Neural progenitor cell (in vitro differentiated cells): ENCODE measurements at regions not wholly inside any gene's neighbourhood (a gene's known extent, or its start where the extent isn't known, plus 50 kb on each side); places are given as distances from the start of the nearest gene placed in this dataset.

ENCODE experiments used
- EZH2phosphoT487 ChIP-seq: fragments of 200-600 bp; sonication (generic); IDR thresholded peaks from 2 replicates; pipeline ENCODE4 v1.6.1; 2017; ENCODE audit warnings: antibody characterized with exemption
- TF ChIP-seq, protein P1 (sequence below): fragments of 200-600 bp; sonication (generic); IDR thresholded peaks from 2 replicates; pipeline ENCODE4 v1.5.1; 2017; ENCODE audit warnings: antibody characterized with exemption, mild to moderate bottlenecking

DNA sequence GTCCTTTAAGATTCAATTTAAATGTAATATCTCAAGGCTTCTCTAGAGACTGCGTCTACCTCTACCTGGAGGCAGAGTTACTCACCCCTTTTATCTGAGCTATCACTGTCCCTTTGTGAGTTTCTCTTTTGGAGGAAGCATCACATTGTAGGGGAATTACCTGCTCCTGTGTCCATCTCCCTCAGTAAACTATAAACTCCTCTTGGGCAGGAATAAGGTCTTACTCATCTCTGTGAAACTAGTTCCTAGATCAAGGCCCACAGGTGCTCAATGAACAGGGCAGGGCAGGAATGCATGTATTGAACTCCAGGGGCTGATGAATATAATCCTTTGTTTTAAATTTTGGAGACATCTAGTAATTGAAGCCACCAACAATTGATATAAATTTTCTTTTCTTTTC lies 139.8 kb upstream of the ERCC6L2 start:
- TF ChIP-seq, protein P1, sequence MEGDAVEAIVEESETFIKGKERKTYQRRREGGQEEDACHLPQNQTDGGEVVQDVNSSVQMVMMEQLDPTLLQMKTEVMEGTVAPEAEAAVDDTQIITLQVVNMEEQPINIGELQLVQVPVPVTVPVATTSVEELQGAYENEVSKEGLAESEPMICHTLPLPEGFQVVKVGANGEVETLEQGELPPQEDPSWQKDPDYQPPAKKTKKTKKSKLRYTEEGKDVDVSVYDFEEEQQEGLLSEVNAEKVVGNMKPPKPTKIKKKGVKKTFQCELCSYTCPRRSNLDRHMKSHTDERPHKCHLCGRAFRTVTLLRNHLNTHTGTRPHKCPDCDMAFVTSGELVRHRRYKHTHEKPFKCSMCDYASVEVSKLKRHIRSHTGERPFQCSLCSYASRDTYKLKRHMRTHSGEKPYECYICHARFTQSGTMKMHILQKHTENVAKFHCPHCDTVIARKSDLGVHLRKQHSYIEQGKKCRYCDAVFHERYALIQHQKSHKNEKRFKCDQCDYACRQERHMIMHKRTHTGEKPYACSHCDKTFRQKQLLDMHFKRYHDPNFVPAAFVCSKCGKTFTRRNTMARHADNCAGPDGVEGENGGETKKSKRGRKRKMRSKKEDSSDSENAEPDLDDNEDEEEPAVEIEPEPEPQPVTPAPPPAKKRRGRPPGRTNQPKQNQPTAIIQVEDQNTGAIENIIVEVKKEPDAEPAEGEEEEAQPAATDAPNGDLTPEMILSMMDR = no peak
- TF ChIP-seq EZH2phosphoT487 = no peak
